HG03280 (cell line): ENCODE measurements at regions not wholly inside any gene's neighbourhood (a gene's known extent, or its start where the extent isn't known, plus 50 kb on each side); places are given as distances from the start of the nearest gene placed in this dataset.

ENCODE experiments used
- ATAC-seq: cut with Tn5 transposase; IDR thresholded peaks from one replicate; pipeline ENCODE4 v1.9.1; 2021; ENCODE audit warnings: mild to moderate bottlenecking, moderate library complexity; ENCODE audit not compliant: unreplicated experiment

DNA sequence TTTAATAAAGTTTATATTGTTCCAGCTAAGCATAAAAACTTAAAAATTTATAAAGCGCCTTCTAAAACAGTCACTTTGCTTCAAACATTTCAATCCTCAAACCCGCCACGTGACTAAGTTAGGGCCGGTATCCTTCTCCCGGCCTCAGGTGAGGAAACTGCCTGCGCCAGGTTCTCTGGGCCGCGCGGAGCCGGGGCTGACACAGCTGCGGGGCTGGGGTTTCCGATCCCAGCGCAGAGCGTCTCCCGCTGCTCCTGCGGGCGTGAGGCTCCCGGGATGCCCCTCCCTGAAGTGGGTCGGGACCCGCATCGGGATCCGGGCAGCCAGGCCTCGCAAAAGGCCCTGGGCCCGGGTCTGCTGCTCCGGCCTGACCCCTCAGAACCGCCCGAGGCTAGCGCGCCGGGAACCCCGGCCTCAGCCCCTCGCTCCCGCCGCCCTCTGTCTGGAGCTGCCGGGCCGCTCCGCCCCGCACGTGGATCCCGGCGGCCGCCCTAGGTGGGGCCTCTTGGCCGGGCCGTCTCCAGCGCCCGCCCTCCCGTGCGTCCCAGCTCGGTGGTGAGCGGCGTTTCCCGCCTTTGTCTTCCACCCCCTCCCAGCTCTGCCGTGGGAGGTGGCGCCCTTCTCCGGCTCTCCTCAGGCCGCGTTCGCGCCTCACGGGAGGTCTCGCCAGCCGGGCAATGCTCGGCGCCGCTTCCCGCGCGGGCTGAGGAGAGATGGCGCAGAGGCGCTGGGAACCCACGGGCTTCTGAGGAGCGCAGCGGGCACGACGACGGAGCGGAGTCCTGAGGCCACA is 267.9 kb downstream of the DLL1 start:
- no peak for ATAC-seq

DNA sequence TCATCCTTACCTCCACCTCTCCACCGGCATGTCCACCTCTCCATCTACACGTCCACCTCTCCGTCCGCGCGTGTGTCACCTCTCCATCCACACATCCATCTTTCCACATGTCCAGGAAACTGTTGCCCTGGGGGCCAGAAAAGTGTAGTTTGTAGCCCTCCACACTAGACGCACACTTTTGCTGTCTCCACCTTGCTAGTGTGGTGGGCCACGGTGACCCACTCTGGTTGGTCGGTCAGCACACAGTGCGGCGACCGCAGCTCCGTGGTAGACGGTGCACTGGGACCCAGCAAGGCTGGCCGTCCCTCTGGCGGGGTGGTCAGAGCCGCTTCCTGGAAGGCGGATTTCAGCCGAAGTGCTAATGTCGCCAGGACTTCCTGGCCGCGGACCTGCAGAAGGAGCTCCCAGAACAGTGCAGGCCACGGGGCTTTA is 268.6 kb downstream of the DLL1 start:
- ATAC-seq: no peak

GRCh38 chr6:170021579-170021978 is 269.3 kb downstream of the DLL1 start:
- ATAC-seq: no peak

GRCh38 chr6:170019818-170020583 is 268.6 kb downstream of the ERMARD start:
- ATAC-seq: no peak

GRCh38 chr6:170018936-170019817 is 267.8 kb downstream of the ERMARD start:
- no peak for ATAC-seq

DNA sequence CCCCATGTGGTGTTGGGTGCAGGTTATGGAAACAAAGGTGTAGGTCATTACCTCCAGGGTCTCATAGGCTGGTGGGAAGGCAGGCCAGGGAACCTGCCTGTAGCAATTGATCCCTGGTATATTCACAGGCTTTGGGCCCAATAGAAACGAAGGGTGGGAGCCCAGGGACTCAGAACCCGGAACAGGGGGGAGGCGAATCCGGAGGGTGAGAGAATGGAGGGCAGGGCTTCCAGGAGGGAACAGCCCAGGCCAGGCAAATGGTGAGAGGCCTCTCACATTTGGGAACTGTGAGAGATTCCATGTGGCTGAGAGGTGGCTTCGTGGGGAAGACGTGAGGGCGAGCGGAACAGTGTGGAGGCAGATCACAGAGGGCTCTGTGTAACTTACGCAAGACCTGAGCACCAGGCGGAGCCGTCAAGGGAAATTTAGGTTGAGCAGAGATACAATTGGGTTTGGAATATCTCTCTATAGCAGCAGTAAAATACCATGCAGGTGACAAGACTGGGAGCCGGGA is 267.1 kb downstream of the ERMARD start:
- ATAC-seq: no peak

DNA sequence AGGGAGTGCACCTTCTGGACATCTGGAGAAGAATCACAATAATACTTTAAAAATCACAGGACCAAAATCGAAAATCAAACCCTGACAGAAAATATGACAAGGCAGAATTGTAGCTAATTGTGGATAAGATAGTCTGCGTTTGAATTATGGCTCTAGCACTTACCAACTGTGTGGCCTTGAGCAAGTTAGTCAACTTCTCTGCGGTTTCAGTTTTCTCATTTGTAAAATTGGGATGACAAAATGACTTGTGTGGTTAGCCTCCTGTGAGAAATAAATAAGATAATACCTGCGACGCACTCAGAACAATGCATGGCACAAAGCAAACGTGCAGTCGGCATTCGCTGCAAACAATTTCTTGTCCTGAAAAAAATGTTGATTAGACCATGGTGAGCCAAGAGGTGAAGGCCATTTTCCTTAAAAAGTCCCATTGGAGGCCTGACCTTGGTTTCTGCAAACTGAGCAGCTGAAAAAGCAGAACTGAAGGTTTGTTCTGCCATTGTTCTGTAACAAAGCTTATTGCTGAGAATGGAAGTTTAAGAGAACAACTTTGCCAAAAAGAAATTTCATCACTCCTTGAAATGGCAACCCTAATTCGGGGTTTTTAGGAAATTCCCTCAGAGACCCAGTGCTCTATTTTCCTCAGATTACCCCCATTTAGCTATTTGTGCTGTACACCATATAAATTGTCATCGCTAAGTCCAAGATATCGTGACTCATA is 266.3 kb downstream of the ERMARD start:
- ATAC-seq: no peak

- no peak for ATAC-seq
Measured at GRCh38 chr6:170013815-170014214, 262.4 kb downstream of the ERMARD start.

DNA sequence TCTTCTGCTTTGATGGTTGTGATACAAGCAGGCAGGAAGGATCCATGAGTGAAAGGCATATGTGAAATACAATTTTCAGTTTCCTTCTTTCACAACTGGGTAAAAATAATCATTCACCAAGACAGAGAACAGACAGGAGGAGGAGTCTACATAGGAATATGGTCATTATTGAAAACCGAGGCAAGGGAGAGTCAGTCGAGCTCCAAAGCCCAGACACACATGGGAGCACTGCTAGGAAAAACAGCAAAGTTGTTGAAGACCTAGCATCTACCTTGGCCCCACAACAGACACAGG is 260.6 kb downstream of the ERMARD start:
- ATAC-seq: no peak

DNA sequence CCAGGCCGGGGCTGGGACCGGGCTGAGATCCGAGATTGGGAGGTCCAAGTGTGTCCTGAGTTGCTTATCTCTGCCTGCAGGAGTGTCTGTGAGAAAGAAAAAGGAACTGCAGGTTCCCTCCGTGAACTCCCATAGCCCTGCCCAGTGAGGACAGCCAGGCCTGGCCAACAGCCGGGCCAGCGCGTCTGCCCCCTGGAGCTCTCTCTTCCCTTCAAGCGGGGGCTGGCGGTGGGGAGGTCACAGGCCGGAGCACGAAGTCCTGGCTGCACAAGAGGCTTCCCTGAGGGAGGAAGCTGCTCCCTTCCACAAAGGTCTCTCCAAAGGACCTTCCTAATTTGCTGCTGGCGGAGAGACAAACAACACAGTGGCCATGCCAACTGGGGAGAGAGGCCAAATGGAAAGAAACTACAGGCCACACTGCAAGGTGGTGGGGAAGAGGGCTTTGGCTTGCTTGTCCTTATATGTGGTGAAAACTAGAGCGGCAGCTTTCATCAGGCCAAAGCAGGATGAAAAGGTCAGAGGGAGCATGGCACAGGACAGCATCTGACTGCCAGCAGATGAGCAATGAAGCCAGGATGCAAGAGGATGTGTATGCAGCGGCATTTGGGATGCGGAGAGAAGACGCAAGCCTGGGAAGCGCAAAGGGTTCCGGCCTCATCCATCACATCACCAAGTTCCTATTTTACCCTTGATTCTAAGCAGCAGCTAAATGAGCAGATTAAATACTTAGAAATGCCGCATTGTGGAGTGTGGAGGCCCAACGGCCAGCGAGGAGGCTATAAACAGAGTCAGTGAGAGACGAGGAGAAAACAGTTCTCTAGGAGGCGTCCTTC is 260.0 kb downstream of the ERMARD start:
- ATAC-seq: no peak

GRCh38 chr6:170010665-170011203 is 259.3 kb downstream of the ERMARD start:
- ATAC-seq: no peak

DNA sequence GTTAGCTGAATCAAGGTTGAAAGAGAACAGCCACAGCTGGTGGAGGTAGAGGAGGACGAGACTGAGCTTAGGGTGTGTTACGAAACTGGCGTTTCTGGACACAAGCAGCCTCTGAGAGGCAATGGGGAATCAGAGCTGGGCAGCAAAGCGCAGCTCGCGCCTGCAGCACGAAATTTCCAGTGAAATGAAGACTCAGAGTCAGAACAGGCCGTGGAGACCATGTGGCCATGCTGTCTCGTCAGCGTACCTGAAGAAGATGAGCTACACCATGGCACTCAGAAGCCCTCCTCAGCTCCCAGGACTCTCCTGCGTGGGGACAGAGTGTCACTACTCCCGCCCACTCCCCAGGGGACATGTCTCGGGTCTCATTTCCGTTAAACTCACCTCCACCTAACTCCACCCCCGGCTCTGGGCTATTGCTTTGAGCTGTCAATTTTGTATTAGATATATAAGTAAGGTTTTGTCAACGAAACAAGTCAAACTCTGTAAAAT is 256.9 kb downstream of the ERMARD start:
- no peak for ATAC-seq

DNA sequence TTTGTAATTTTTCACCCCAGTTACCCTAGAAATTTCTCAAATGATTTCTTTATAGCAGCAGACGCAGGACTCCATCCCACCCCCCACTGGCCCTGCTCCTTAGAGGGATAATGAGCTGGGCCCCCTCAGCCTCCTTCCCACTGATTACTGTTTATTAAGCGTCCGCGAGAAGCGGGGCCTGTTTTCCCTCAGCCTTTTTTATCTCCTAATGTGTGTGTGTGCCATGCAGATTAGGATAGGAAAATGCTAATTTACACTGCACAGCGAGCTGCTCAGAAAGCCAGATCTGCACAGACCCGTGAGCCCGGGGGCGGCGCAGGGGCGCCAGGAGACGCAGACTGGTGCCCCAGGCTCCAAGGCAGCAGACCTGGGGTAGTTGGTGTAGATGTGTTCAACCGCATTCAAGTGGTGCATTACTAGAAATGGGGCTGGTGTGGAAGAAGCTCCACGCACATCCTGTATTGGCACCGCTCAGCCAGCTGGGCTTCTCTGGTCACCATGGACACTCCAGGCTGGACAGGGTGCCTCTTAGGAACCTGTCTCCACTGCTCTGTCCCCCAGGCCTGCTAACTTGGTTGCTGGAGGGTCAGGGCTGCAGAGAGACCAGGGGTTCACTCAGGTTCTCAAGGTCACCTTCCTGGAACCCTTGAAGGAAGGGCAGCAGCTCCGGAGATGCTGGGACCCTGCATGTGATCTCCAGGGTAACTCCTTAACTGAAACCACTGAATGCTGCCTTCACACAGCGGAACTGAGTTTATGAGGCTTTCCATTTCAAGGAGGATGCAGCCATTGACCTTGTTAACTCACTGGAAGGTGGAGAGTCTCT is 256.3 kb downstream of the ERMARD start:
- no peak for ATAC-seq

- no peak for ATAC-seq
Measured at GRCh38 chr6:170006900-170007467, 255.6 kb downstream of the ERMARD start.

DNA sequence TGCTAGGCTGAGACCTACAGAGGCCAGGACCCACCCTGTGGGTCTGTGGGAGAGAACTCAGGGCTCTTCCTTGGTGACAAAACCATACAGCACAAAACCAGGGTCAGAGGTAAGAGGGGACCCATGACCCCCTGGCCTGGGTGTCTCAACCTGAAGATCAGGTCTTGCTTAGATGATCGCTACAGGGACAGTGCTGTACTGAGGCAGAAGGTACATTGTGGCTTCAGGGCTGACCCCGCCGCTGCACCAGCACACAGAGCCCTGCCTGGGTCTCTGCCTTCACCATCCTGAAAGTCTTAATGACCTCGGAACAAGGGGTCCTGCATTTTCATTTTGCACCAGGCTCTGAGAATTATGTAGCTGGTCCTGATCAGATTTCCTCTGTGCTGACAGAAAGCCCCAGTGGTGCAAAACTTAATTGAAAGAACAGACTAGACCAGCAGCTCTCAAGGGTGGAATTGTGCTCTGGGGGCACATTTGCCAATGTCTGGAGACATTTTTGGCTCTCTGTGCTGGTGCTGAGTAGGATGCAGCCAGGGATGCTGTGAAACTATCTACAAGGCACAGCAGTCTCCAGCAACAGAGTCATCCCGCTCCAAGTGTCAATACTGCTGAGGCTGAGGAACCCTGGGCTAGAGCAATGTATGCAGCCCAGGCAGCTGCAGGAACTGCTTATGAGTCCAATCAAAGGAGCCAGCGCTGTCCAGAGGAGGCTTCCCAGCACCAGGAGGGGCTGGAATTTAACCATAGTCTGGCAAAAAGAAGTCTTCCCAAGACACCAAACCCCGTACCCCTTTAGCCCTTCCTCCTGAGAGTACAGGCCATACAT is 254.9 kb downstream of the ERMARD start:
- no peak for ATAC-seq

GRCh38 chr6:170005665-170006064 is 254.2 kb downstream of the ERMARD start:
- no peak for ATAC-seq

DNA sequence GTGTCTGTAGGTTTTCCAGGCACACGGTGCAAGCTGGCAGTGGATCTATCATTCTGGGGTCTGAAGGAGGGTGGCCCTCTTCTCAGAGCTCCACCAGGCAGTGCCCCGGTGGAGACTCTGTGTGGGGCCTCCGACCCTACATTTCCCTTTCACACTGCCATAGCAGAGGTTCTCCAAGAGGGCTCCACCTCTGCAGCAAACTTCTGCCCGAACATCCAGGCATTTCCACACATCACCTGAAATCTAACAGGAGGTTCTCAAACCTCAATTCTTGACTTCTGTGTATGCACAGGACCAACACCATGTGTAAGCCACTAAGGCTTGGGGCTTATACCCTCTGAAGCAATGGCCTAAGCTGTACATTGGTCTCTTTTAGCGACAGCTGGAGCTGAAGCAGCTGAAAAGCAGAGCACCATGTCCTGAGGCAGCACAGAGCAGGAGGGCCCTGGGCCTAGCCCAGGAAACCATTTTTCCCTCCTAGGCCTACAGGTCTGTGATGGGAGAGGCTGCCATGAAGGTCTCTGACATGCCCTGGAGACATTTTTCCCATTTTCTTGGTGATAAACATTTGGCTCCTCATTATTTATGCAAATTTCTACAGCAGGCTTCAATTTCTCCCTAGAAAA is 253.3 kb downstream of the ERMARD start:
- no peak for ATAC-seq
